Dendritic cell treated with granulocyte-macrophage colony-stimulating factor and Interleukin-4, amounts not matched to agents 40 ng/mL and 50 ng/mL, for 4 days (primary cell): ENCODE measurements at regions not wholly inside any gene's neighbourhood (a gene's known extent, or its start where the extent isn't known, plus 50 kb on each side); places are given as distances from the start of the nearest gene placed in this dataset.

ENCODE experiments used
- H3K27ac Mint-ChIP-seq: one replicate; pipeline ENCODE4 v1.8.0; 2022; ENCODE audit warnings: mild to moderate bottlenecking, mixed read lengths
- H3K27me3 Mint-ChIP-seq: one replicate; pipeline ENCODE4 v1.8.0; 2022; ENCODE audit warnings: mild to moderate bottlenecking, mixed read lengths
- H3K36me3 Mint-ChIP-seq: one replicate; pipeline ENCODE4 v1.8.0; 2022; ENCODE audit warnings: low read depth, mixed read lengths
- H3K4me1 Mint-ChIP-seq: one replicate; pipeline ENCODE4 v1.8.0; 2022; ENCODE audit warnings: low read depth, mixed read lengths
- H3K4me3 Mint-ChIP-seq: one replicate; pipeline ENCODE4 v1.8.0; 2022; ENCODE audit warnings: mild to moderate bottlenecking, moderate library complexity, mixed read lengths
- H3K9me3 Mint-ChIP-seq: one replicate; pipeline ENCODE4 v1.8.0; 2022; ENCODE audit warnings: mixed read lengths
- intact Hi-C: fragments of 100-400 bp; cut with micrococcal nuclease; formaldehyde crosslinking; loops from one replicate; pipeline ENCODE4 v1.15.0; 2022

GRCh38 chr7:42392826-42393225, 155.8 kb upstream of the GLI3 start:
- Mint-ChIP-seq H3K36me3 (no peaks in the 10 kb centered on the region), H3K9me3 (no peaks in the 10 kb centered on the region), H3K4me3 (no peak overlapping the region), H3K27me3 (no peaks in the 10 kb centered on the region), H3K27ac (no peak overlapping the region), H3K4me1 (no peaks in the 10 kb centered on the region)
- intact Hi-C loops: no loop called here

DNA sequence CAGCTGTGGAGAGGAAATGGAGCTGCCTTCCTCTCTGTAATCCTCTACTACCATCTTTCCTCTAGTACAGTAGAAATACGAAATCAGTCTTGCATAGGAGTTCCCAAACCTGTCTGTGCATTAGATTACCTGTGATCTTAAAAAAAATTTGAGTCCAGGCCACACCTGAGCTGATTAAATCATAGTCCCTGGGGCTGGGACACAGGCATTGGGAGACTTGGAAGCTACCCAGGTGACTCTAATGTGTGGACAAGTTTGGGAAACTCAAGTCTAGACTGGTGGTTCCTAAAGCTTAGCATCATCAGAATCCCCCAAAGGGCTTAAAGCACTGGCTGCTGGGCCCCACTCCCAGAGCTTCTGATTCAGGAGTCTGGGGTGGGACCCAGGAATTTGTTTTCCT, 152.7 kb upstream of the GLI3 start:
- Mint-ChIP-seq H3K4me1 (no peaks in the 10 kb centered on the region), H3K27me3 (no peaks in the 10 kb centered on the region), H3K36me3 (no peaks in the 10 kb centered on the region), H3K27ac (no peak overlapping the region), H3K4me3 (no peak overlapping the region), H3K9me3 (no peaks in the 10 kb centered on the region)
- intact Hi-C loops: no loop called here

- Mint-ChIP-seq H3K27ac (no peak overlapping the region), H3K9me3 (no peaks in the 10 kb centered on the region), H3K36me3 (no peaks in the 10 kb centered on the region), H3K4me3 (no peak overlapping the region), H3K27me3 (no peaks in the 10 kb centered on the region), H3K4me1 (no peaks in the 10 kb centered on the region)
- intact Hi-C loops: no loop called here
Measured at GRCh38 chr7:42385912-42386311, 148.9 kb upstream of the GLI3 start.

- H3K4me1 Mint-ChIP-seq: no peaks in the 10 kb centered on the region
Measured at GRCh38 chr7:42381161-42381560, 144.2 kb upstream of the GLI3 start.

GRCh38 chr7:42380401-42380800, 143.4 kb upstream of the GLI3 start:
- intact Hi-C loops: no loop called here
- Mint-ChIP-seq H3K9me3 (no peaks in the 10 kb centered on the region), H3K4me3 (no peak overlapping the region), H3K27ac (no peak overlapping the region), H3K36me3 (no peaks in the 10 kb centered on the region), H3K4me1 (no peaks in the 10 kb centered on the region), H3K27me3 (no peaks in the 10 kb centered on the region)

More at GRCh38 chr7:42381161-42381560, 144.2 kb upstream of the GLI3 start:
- no peak overlapping the region for H3K27ac Mint-ChIP-seq
- no peaks in the 10 kb centered on the region for H3K9me3 Mint-ChIP-seq
- H3K36me3 Mint-ChIP-seq: no peaks in the 10 kb centered on the region
- intact Hi-C loops: no loop called here
- no peaks in the 10 kb centered on the region for H3K27me3 Mint-ChIP-seq
- no peak overlapping the region for H3K4me3 Mint-ChIP-seq

- Mint-ChIP-seq H3K36me3 (no peaks in the 10 kb centered on the region), H3K4me3 (no peak overlapping the region), H3K4me1 (no peaks in the 10 kb centered on the region), H3K9me3 (no peaks in the 10 kb centered on the region), H3K27me3 (no peaks in the 10 kb centered on the region), H3K27ac (no peak overlapping the region)
- intact Hi-C loops: no loop called here
Measured at GRCh38 chr7:42378149-42378548, 141.1 kb upstream of the GLI3 start.

- Mint-ChIP-seq H3K27me3 (no peaks in the 10 kb centered on the region), H3K4me1 (no peaks in the 10 kb centered on the region), H3K9me3 (peaks cover 23% of the 10 kb centered on the region), H3K4me3 (no peak overlapping the region), H3K27ac (no peak overlapping the region), H3K36me3 (no peaks in the 10 kb centered on the region)
- intact Hi-C loops: no loop called here
Measured at GRCh38 chr7:42373285-42373684, 136.3 kb upstream of the GLI3 start.

DNA sequence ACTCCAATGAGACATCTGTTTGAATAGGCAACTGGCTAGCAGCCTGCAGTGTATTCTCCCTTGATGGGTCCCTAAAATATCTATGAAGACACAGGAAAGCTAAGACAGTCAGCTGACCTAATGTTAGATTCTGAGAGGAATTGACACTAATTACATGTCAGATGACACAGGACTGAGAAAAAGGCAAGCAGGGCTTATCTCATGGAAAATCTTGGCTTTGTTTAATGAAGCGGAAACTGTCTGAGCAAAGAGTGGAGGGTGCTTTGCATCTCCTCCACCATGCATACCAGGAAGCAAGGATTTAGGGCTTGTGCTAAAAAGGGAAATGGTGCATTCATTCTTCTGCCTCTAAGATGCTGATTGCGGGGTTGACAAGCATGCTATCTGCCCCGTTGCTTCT, 135.5 kb upstream of the GLI3 start:
- H3K4me3 Mint-ChIP-seq: no peak overlapping the region
- intact Hi-C loops: no loop called here
- no peak overlapping the region for H3K27ac Mint-ChIP-seq
- no peaks in the 10 kb centered on the region for H3K36me3 Mint-ChIP-seq
- no peaks in the 10 kb centered on the region for H3K27me3 Mint-ChIP-seq
- peaks cover 31% of the 10 kb centered on the region for H3K9me3 Mint-ChIP-seq
- H3K4me1 Mint-ChIP-seq: no peaks in the 10 kb centered on the region

DNA sequence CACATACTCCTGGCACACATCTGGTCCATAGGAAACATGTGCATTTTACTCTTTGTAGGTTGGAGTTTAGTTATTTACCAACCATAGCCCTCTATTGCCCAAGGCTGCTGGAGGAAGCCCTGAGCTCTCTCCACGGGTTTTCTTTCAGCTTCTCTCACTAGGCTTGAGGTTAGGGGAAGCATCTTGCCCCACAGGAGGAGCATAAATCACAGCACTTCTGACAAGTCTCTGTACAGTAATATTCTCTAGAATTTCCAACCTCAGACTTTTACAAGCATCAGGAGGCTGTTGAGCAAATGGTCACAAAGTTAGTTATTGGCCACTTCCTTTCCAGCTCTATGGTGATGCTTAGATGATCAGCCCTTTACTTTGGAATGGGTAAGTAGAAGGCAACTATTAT, 122.9 kb upstream of the GLI3 start:
- Mint-ChIP-seq H3K27ac (no peak overlapping the region), H3K27me3 (no peaks in the 10 kb centered on the region), H3K4me3 (no peak overlapping the region), H3K9me3 (peaks cover 16% of the 10 kb centered on the region), H3K4me1 (no peaks in the 10 kb centered on the region), H3K36me3 (no peaks in the 10 kb centered on the region)
- intact Hi-C loops: no loop called here

DNA sequence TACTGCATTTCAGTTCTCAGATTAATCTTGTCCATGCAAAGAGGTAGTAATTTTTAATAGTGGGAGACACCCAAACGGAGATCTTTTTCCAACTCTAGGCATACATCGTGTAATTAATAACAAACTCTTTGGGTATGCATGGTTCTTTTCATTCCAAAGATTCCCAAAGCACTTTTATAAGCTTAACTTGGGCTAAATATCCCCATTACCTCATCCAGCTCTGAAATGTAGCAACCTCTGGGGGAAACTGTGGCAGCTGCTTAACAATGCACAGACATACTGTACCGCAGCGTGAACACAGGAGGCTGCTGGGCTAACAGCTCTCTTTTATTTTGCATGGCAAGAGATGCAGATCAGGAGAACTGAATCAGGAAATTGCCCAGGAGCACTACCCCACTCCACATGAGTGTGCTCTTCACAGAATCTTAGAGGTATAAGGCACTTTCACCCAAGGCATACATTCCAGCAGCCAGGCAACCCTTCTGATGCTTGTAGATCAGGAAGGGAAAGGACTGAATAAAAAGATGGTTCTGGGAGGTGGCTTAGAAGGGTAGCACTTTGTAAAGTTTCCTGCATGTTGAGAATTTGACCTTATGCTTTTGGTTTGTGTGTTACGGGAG, 114.4 kb upstream of the GLI3 start:
- Mint-ChIP-seq H3K4me3 (no peak overlapping the region), H3K4me1 (no peaks in the 10 kb centered on the region), H3K36me3 (no peaks in the 10 kb centered on the region), H3K27me3 (no peaks in the 10 kb centered on the region), H3K27ac (no peak overlapping the region), H3K9me3 (peaks cover 9% of the 10 kb centered on the region)
- intact Hi-C loops: no loop called here

GRCh38 chr7:42350801-42351200, 113.8 kb upstream of the GLI3 start:
- Mint-ChIP-seq H3K36me3 (no peaks in the 10 kb centered on the region), H3K4me1 (no peaks in the 10 kb centered on the region), H3K4me3 (no peak overlapping the region), H3K9me3 (peaks cover 9% of the 10 kb centered on the region), H3K27ac (no peak overlapping the region), H3K27me3 (no peaks in the 10 kb centered on the region)
- intact Hi-C loops: no loop called here

GRCh38 chr7:42348631-42349030, 111.6 kb upstream of the GLI3 start:
- Mint-ChIP-seq H3K27ac (no peak overlapping the region), H3K9me3 (peaks cover 9% of the 10 kb centered on the region), H3K27me3 (no peaks in the 10 kb centered on the region), H3K4me3 (no peak overlapping the region), H3K36me3 (no peaks in the 10 kb centered on the region), H3K4me1 (no peaks in the 10 kb centered on the region)
- intact Hi-C loops: no loop called here

DNA sequence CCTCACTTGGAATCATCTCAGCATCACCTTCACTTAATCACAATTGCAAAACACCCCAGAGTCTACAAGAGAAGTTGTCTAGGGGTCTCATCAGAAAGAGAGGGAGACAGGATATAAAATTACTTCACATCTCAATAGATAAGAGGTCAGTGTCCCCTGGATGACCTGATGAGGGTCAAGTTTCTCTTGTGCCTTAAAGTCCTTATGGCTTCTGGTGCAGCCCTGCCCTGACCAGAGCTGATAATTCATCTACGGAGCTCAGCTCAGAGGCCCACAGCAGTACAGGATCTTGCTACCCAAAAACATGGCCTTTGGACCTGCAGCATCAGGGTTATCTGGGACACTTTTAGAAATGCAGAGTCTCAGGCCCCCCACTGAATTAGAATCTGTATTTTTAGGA, 111.1 kb upstream of the GLI3 start:
- H3K4me3 Mint-ChIP-seq: no peak overlapping the region
- no peaks in the 10 kb centered on the region for H3K36me3 Mint-ChIP-seq
- H3K27ac Mint-ChIP-seq: no peak overlapping the region
- no peaks in the 10 kb centered on the region for H3K4me1 Mint-ChIP-seq
- peaks cover 9% of the 10 kb centered on the region for H3K9me3 Mint-ChIP-seq
- intact Hi-C loops: no loop called here
- H3K27me3 Mint-ChIP-seq: no peaks in the 10 kb centered on the region

GRCh38 chr7:42347616-42348015, 110.6 kb upstream of the GLI3 start:
- Mint-ChIP-seq H3K27me3 (no peaks in the 10 kb centered on the region), H3K27ac (no peak overlapping the region), H3K36me3 (no peaks in the 10 kb centered on the region), H3K9me3 (peaks cover 6% of the 10 kb centered on the region), H3K4me3 (no peak overlapping the region), H3K4me1 (no peaks in the 10 kb centered on the region)
- intact Hi-C loops: no loop called here

- Mint-ChIP-seq H3K27me3 (no peaks in the 10 kb centered on the region), H3K4me1 (no peaks in the 10 kb centered on the region), H3K27ac (no peak overlapping the region), H3K36me3 (no peaks in the 10 kb centered on the region), H3K9me3 (no peaks in the 10 kb centered on the region), H3K4me3 (no peak overlapping the region)
- intact Hi-C loops: no loop called here
Measured at GRCh38 chr7:42345478-42346299, 108.7 kb upstream of the GLI3 start.
